ENCODE measurements at regions not wholly inside any gene's neighbourhood (a gene's known extent, or its start where the extent isn't known, plus 50 kb on each side); places are given as distances from the start of the nearest gene placed in this dataset.

DNA sequence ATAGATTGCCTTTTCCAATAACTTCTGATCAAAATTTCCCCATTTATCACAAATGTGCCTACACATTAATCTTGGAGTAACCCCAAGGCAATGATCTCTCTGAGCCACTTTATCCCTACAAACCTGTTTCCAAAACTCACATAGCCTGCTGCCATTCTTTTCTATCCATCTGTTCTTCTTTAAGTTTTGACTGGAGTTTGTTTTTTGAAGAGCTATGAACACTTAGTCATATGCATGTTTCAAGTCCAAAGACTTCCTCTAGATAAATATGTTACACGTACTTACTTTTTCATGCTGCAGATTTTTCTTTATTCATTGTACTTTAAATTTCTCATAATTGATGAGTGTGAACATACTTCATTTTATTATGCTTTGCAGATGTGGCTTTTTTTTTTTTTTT is 488.9 kb upstream of the CITED2 start:
- TF ChIP-seq, protein P1, sequence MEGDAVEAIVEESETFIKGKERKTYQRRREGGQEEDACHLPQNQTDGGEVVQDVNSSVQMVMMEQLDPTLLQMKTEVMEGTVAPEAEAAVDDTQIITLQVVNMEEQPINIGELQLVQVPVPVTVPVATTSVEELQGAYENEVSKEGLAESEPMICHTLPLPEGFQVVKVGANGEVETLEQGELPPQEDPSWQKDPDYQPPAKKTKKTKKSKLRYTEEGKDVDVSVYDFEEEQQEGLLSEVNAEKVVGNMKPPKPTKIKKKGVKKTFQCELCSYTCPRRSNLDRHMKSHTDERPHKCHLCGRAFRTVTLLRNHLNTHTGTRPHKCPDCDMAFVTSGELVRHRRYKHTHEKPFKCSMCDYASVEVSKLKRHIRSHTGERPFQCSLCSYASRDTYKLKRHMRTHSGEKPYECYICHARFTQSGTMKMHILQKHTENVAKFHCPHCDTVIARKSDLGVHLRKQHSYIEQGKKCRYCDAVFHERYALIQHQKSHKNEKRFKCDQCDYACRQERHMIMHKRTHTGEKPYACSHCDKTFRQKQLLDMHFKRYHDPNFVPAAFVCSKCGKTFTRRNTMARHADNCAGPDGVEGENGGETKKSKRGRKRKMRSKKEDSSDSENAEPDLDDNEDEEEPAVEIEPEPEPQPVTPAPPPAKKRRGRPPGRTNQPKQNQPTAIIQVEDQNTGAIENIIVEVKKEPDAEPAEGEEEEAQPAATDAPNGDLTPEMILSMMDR (IDR thresholded peaks at IDR 0.05; ENCODE audit: extremely low read depth, insufficient read depth, missing control alignments): no peak
- DNase-seq (ENCODE audit: low spot score): no peak
- in situ Hi-C loops (cut with MboI; ENCODE audit: low pct_unique_long_range_greater_than_20kb, low sequenced_read_pairs, unreplicated experiment): no loop called here

DNA sequence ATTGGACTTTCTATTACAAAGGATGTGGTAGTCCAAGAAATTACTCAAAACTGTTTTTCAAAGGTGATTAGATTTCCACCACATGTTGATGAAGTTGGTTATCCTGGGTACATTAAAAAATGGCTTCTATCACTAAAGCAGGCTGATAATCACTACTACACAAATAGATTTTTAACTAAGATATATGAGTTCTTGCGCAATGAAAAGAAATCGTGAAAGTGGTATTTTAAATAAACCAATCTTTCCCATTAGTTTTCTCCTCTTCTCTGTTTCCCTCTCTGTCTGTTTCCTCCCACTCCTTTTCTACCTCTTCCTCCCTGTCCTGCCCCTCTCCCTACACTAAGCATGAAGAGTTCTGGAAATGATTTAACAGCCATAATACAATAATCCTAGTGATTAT is 487.9 kb upstream of the CITED2 start:
- TF ChIP-seq, protein P1 (IDR thresholded peaks at IDR 0.05; ENCODE audit: extremely low read depth, insufficient read depth, missing control alignments): no peak
- in situ Hi-C loops (cut with MboI; ENCODE audit: low pct_unique_long_range_greater_than_20kb, low sequenced_read_pairs, unreplicated experiment): no loop called here

DNA sequence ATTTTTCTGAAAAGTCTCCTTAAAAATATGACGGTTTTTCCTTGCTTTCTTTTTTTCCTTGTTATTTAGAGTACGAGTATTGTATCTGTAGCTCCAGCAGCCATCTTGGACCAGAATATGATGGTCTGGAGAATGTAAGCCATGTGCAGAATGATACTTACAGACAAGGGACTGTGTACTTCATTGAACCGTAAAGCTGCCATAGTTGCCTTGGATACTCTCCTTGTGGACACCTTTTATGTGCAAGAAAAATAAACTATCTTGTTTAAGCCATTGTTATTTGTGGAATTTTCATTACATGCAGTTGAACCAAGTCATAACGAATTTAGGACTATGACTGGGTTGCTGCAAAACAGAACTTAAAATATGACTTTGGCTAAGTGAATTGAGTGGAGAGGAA is 485.8 kb upstream of the CITED2 start:
- in situ Hi-C loops (cut with MboI; ENCODE audit: low pct_unique_long_range_greater_than_20kb, low sequenced_read_pairs, unreplicated experiment): no loop called here
- DNase-seq (ENCODE audit: low spot score): no peak
- TF ChIP-seq, protein P1 (IDR thresholded peaks at IDR 0.05; ENCODE audit: extremely low read depth, insufficient read depth, missing control alignments): no peak

More for the DNA sequence above, 487.9 kb upstream of the CITED2 start:
- DNase-seq (ENCODE audit: low spot score): no peak

DNA sequence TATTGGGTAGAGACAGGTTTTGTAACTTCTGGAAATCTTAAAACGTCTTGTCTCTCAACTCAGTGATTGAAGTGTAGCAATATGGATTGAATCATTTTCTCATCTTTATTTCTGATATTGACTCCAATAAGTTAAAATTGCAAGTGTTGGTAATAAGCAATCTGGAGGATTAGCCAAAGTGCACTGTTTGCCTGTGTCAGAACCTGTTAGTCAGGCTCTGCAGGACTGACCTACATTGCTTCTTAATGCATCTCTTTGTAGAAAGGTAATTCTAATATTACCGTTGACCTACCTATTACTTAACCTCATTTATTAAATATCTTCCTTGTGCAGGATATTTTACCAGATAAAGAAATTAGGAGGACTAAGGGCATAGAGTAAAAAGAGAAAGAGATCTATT is 484.0 kb upstream of the CITED2 start:
- DNase-seq (ENCODE audit: low spot score): no peak
- in situ Hi-C loops (cut with MboI; ENCODE audit: low pct_unique_long_range_greater_than_20kb, low sequenced_read_pairs, unreplicated experiment): no loop called here
- TF ChIP-seq, protein P1 (IDR thresholded peaks at IDR 0.05; ENCODE audit: extremely low read depth, insufficient read depth, missing control alignments): no peak

DNA sequence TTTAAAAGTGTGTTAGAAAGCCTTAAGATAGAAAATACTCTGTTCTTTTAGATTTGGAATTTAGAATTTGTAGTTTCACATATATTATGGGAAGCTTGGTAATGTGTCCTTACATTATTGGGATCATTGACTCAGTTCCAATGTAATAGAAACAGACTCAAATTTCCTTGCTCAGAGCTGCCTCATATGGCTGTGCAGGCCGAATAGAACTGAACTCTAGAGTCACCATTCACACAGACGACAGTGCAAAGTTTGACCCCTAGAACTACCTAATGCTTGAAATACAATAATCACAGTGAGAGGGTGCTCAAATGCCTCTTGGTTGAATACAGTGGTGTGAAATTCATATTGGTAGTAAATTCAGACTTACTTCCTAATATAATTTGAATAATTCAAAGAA is 482.7 kb upstream of the CITED2 start:
- TF ChIP-seq, protein P1 (IDR thresholded peaks at IDR 0.05; ENCODE audit: extremely low read depth, insufficient read depth, missing control alignments): no peak
- in situ Hi-C loops (cut with MboI; ENCODE audit: low pct_unique_long_range_greater_than_20kb, low sequenced_read_pairs, unreplicated experiment): no loop called here
- no peak for DNase-seq (ENCODE audit: low spot score)

DNA sequence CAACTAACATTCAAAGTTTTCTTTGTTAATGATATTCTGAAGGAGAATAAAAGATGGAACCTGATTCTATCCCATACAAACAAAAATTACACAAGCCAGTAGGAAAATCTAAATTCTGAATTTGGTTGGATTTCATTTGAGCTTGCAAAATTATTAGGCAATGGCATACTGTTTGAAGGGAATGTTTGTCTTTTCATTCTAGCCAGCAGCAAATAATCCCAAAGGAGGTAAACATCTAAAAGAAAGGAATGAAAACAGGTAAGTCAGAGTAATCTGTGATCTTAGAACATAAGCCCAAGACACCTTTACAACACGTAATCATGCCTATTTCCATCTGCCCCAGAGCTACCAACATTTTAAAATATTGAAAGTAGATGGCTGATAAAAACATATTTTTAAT is 482.1 kb upstream of the CITED2 start:
- TF ChIP-seq, protein P1 (IDR thresholded peaks at IDR 0.05; ENCODE audit: extremely low read depth, insufficient read depth, missing control alignments): no peak
- in situ Hi-C loops (cut with MboI; ENCODE audit: low pct_unique_long_range_greater_than_20kb, low sequenced_read_pairs, unreplicated experiment): no loop called here
- no peak for DNase-seq (ENCODE audit: low spot score)
